ENCODE measurements at regions not wholly inside any gene's neighbourhood (a gene's known extent, or its start where the extent isn't known, plus 50 kb on each side); places are given as distances from the start of the nearest gene placed in this dataset.
"Not testable (repeated sequence)": the region's sequence is repeated elsewhere in the genome, so short reads cannot be mapped to it uniquely, and the experiment has no call there.

GRCh38 chr2:150136893-150137292, 350.6 kb downstream of the RND3 start:
- DNase-seq: no peak

GRCh38 chr2:150136401-150136800, 351.1 kb downstream of the RND3 start:
- DNase-seq: peak in 1 of 3 donors; percentile 26

- DNase-seq: no peak
Measured at GRCh38 chr2:150135223-150135883, 352.1 kb downstream of the RND3 start.

GRCh38 chr2:150134223-150134857, 353.1 kb downstream of the RND3 start:
- no peak for DNase-seq

- DNase-seq: peak in 1 of 3 donors; percentile 72
Measured at GRCh38 chr2:150133623-150134022, 353.8 kb downstream of the RND3 start.

- peak in 1 of 3 donors; percentile 82 for DNase-seq
Measured at GRCh38 chr2:150129921-150130575, 357.4 kb downstream of the RND3 start.

- no peak for DNase-seq
Measured at GRCh38 chr2:150127995-150128394, 359.5 kb downstream of the RND3 start.

- peak in 1 of 3 donors; percentile 63 for DNase-seq
Measured at GRCh38 chr2:150127346-150127990, 360.0 kb downstream of the RND3 start.

GRCh38 chr2:150126839-150127238, 360.6 kb downstream of the RND3 start:
- DNase-seq: no peak

GRCh38 chr2:150126143-150126740, 361.2 kb downstream of the RND3 start:
- DNase-seq: no peak

GRCh38 chr2:150125708-150126107, 361.8 kb downstream of the RND3 start:
- DNase-seq: peak in 2 of 3 donors; percentile 39 to 71

- DNase-seq: no peak
Measured at GRCh38 chr2:150125188-150125587, 362.3 kb downstream of the RND3 start.

GRCh38 chr2:150124739-150125138, 362.7 kb downstream of the RND3 start:
- DNase-seq: no peak

- no peak for DNase-seq
Measured at GRCh38 chr2:150122871-150123613, 364.4 kb downstream of the RND3 start.

GRCh38 chr2:150122156-150122555, 365.3 kb downstream of the RND3 start:
- DNase-seq: no peak

- DNase-seq: no peak
Measured at GRCh38 chr2:150120326-150120955, 367.0 kb downstream of the RND3 start.

- no peak for DNase-seq
Measured at GRCh38 chr2:150119819-150120218, 367.6 kb downstream of the RND3 start.

- not testable (repeated sequence) for DNase-seq
Measured at GRCh38 chr2:150114089-150114488, 373.4 kb downstream of the RND3 start.

GRCh38 chr2:150110548-150110947, 376.9 kb downstream of the RND3 start:
- DNase-seq: no peak

- no peak for DNase-seq
Measured at GRCh38 chr2:150109912-150110311, 377.6 kb downstream of the RND3 start.

- DNase-seq: no peak
Measured at GRCh38 chr2:150109028-150109427, 378.4 kb downstream of the RND3 start.
